ENCODE measurements at regions not wholly inside any gene's neighbourhood (a gene's known extent, or its start where the extent isn't known, plus 50 kb on each side); places are given as distances from the start of the nearest gene placed in this dataset.

- ATAC-seq (no peak), DNase-seq (ENCODE audit: low read depth, low spot score) (no peak)
- Histone ChIP-seq H3K4me1 (ENCODE audit: control insufficient read depth, insufficient read depth, low read length) (no peaks in the 10 kb centered on the region), H3K27me3 (ENCODE audit: control insufficient read depth, insufficient read depth, low read length) (no peaks in the 10 kb centered on the region), H3K27ac (ENCODE audit: low read length) (no peak overlapping the region), H3K36me3 (ENCODE audit: control insufficient read depth, insufficient read depth, low read length) (no peaks in the 10 kb centered on the region), H3K9me3 (ENCODE audit: control insufficient read depth, insufficient read depth, low read depth, low read length) (no peaks in the 10 kb centered on the region), H3K4me3 (ENCODE audit: low read depth in 2 of 2, low read length in 2 of 2) (no peak overlapping the region)
- TF ChIP-seq CTCF (IDR thresholded peaks at IDR 0.05), result no peak
- TF ChIP-seq TCF7L2 (IDR thresholded peaks at IDR 0.05; ENCODE audit: low read depth, low read length), result no peak
- TF ChIP-seq SIN3A (IDR thresholded peaks at IDR 0.05; ENCODE audit: borderline replicate concordance, insufficient read depth, low read depth, low read length), result no peak
- TF ChIP-seq POLR2AphosphoS5 (IDR thresholded peaks at IDR 0.05; ENCODE audit: low read depth, low read length), result no peak
- TF ChIP-seq REST (IDR thresholded peaks at IDR 0.05; ENCODE audit: insufficient read depth in 1 of 2, low read depth in 2 of 2, low read length in 1 of 2), result no peak
- in situ Hi-C loops (cut with HindIII; ENCODE audit: low pct_unique_long_range_greater_than_20kb, low sequenced_read_pairs) (no loop called here), intact Hi-C loops (cut with micrococcal nuclease; ENCODE audit: unreplicated experiment) (no loop called here)
- no TSS peak for BruUV-seq (replicated peaks)
- CTCF ChIA-PET, result no interaction called here
- POLR2A ChIA-PET, result no interaction called here
These were observed 196.4 kb upstream of the VSTM2A start for GRCh38 chr7:54345746-54346145.

GRCh38 chr7:54349229-54349628 is 192.9 kb upstream of the VSTM2A start:
- no peaks in the 10 kb centered on the region for H3K27me3 ChIP-seq (ENCODE audit: control insufficient read depth, insufficient read depth, low read length)
- no peaks in the 10 kb centered on the region for H3K36me3 ChIP-seq (ENCODE audit: control insufficient read depth, insufficient read depth, low read length)
- H3K27ac ChIP-seq (ENCODE audit: low read length), result no peak overlapping the region
- no peak for TF ChIP-seq SIN3A (IDR thresholded peaks at IDR 0.05; ENCODE audit: borderline replicate concordance, insufficient read depth, low read depth, low read length)
- no peak for TF ChIP-seq REST (IDR thresholded peaks at IDR 0.05; ENCODE audit: insufficient read depth in 1 of 2, low read depth in 2 of 2, low read length in 1 of 2)
- TF ChIP-seq CTCF (IDR thresholded peaks at IDR 0.05), result no peak
- no peak for TF ChIP-seq POLR2AphosphoS5 (IDR thresholded peaks at IDR 0.05; ENCODE audit: low read depth, low read length)
- no peak for TF ChIP-seq TCF7L2 (IDR thresholded peaks at IDR 0.05; ENCODE audit: low read depth, low read length)
- DNase-seq (ENCODE audit: low read depth, low spot score), result no peak
- intact Hi-C loops (cut with micrococcal nuclease; ENCODE audit: unreplicated experiment), result no loop called here
- no peaks in the 10 kb centered on the region for H3K9me3 ChIP-seq (ENCODE audit: control insufficient read depth, insufficient read depth, low read depth, low read length)
- ATAC-seq, result no peak
- H3K4me3 ChIP-seq (ENCODE audit: low read depth in 2 of 2, low read length in 2 of 2), result no peak overlapping the region
- CTCF ChIA-PET, result no interaction called here
- no peaks in the 10 kb centered on the region for H3K4me1 ChIP-seq (ENCODE audit: control insufficient read depth, insufficient read depth, low read length)
- no TSS peak for BruUV-seq (replicated peaks)
- POLR2A ChIA-PET, result no interaction called here
- in situ Hi-C loops (cut with HindIII; ENCODE audit: low pct_unique_long_range_greater_than_20kb, low sequenced_read_pairs), result no loop called here
